ENCODE measurements at regions not wholly inside any gene's neighbourhood (a gene's known extent, or its start where the extent isn't known, plus 50 kb on each side); places are given as distances from the start of the nearest gene placed in this dataset.

- H3K4me3 ChIP-seq = no peak overlapping the region
- intact Hi-C loops (cut with DNase I) = no loop called here
- no peak overlapping the region for H3K27ac ChIP-seq
- H3K36me3 ChIP-seq (replicated peaks in 1 of 2; ENCODE audit: insufficient read depth in 1 of 2, low read depth in 2 of 2) = no peaks in the 10 kb centered on the region
- no peak for TF ChIP-seq CTCF (IDR thresholded peaks at IDR 0.05)
- no peak for TF ChIP-seq POLR2A (IDR thresholded peaks at IDR 0.05)
- DNase-seq (no peak), ATAC-seq (no peak)
- 44 to 47% methylated on average over 2 of the region's 2 CpGs for WGBS, 2 donors
- H3K9me3 ChIP-seq = no peaks in the 10 kb centered on the region
- H3K4me1 ChIP-seq = no peaks in the 10 kb centered on the region
- H3K27me3 ChIP-seq = no peaks in the 10 kb centered on the region
Measured at GRCh38 chr2:217404236-217404760, 544.4 kb upstream of the TNP1 start.

- TF ChIP-seq CTCF (IDR thresholded peaks at IDR 0.05) (no peak), POLR2A (IDR thresholded peaks at IDR 0.05) (no peak)
- Histone ChIP-seq H3K27me3 (no peaks in the 10 kb centered on the region), H3K36me3 (replicated peaks in 1 of 2; ENCODE audit: insufficient read depth in 1 of 2, low read depth in 2 of 2) (no peaks in the 10 kb centered on the region), H3K4me3 (no peak overlapping the region), H3K27ac (no peak overlapping the region), H3K9me3 (no peaks in the 10 kb centered on the region), H3K4me1 (no peaks in the 10 kb centered on the region)
- ATAC-seq (no peak), DNase-seq (peak in 1 of 4 donors; percentile 9)
- intact Hi-C loops (cut with DNase I) = no loop called here
- 37 to 41% methylated on average over 6 of the region's 6 CpGs for WGBS, 2 donors
Measured at GRCh38 chr2:217402761-217403383, 543.0 kb upstream of the TNP1 start.

- TF ChIP-seq CTCF (IDR thresholded peaks at IDR 0.05) = no peak
- TF ChIP-seq POLR2A (IDR thresholded peaks at IDR 0.05) = no peak
- WGBS, 2 donors = 78 to 84% methylated on average over 3 of the region's 3 CpGs
- no peak overlapping the region for H3K4me3 ChIP-seq
- H3K9me3 ChIP-seq = no peaks in the 10 kb centered on the region
- no peaks in the 10 kb centered on the region for H3K36me3 ChIP-seq (replicated peaks in 1 of 2; ENCODE audit: insufficient read depth in 1 of 2, low read depth in 2 of 2)
- no peaks in the 10 kb centered on the region for H3K27me3 ChIP-seq
- no peak for DNase-seq
- no peaks in the 10 kb centered on the region for H3K4me1 ChIP-seq
- intact Hi-C loops (cut with DNase I) = no loop called here
- H3K27ac ChIP-seq = no peak overlapping the region
- ATAC-seq = no peak
Measured at GRCh38 chr2:217402144-217402543, 542.3 kb upstream of the TNP1 start.

GRCh38 chr2:217399291-217399690 is 539.4 kb upstream of the TNP1 start:
- 75 to 85% methylated on average over 5 of the region's 5 CpGs for WGBS, 2 donors
- Histone ChIP-seq H3K27ac (no peak overlapping the region), H3K4me1 (no peaks in the 10 kb centered on the region), H3K36me3 (replicated peaks in 1 of 2; ENCODE audit: insufficient read depth in 1 of 2, low read depth in 2 of 2) (no peaks in the 10 kb centered on the region), H3K9me3 (no peaks in the 10 kb centered on the region), H3K27me3 (no peaks in the 10 kb centered on the region), H3K4me3 (no peak overlapping the region)
- no peak for TF ChIP-seq CTCF (IDR thresholded peaks at IDR 0.05)
- no peak for TF ChIP-seq POLR2A (IDR thresholded peaks at IDR 0.05)
- intact Hi-C loops (cut with DNase I) = no loop called here
- DNase-seq (no peak), ATAC-seq (no peak)

GRCh38 chr2:217398860-217399259 is 539.0 kb upstream of the TNP1 start:
- H3K9me3 ChIP-seq = no peaks in the 10 kb centered on the region
- no peak for ATAC-seq
- 72 to 84% methylated on average over 9 of the region's 9 CpGs for WGBS, 2 donors
- no peak overlapping the region for H3K4me3 ChIP-seq
- H3K27me3 ChIP-seq = no peaks in the 10 kb centered on the region
- intact Hi-C loops (cut with DNase I) = no loop called here
- TF ChIP-seq CTCF (IDR thresholded peaks at IDR 0.05) (no peak), POLR2A (IDR thresholded peaks at IDR 0.05) (no peak)
- no peak for DNase-seq
- H3K4me1 ChIP-seq = no peaks in the 10 kb centered on the region
- H3K27ac ChIP-seq = no peak overlapping the region
- no peaks in the 10 kb centered on the region for H3K36me3 ChIP-seq (replicated peaks in 1 of 2; ENCODE audit: insufficient read depth in 1 of 2, low read depth in 2 of 2)

Measured in body of pancreas (tissue), 4 donors.